ENCODE measurements at regions not wholly inside any gene's neighbourhood (a gene's known extent, or its start where the extent isn't known, plus 50 kb on each side); places are given as distances from the start of the nearest gene placed in this dataset.

GRCh38 chr22:47994601-47995263 lies 1232.3 kb downstream of the TBC1D22A start:
- no peak for TF ChIP-seq CTCF (IDR thresholded peaks at IDR 0.05)
- no peak for TF ChIP-seq POLR2A (IDR thresholded peaks at IDR 0.05)

Measured in heart left ventricle (tissue), 13 donors.